Astrocyte of the cerebellum (primary cell): ENCODE measurements at regions not wholly inside any gene's neighbourhood (a gene's known extent, or its start where the extent isn't known, plus 50 kb on each side); places are given as distances from the start of the nearest gene placed in this dataset.

ENCODE experiments used
- DNase-seq: peaks from one replicate; pipeline ENCODE4 v3.0.0-alpha.2; 2011; ENCODE audit warnings: low read depth
- H3K4me3 ChIP-seq: 2 replicates; pipeline ENCODE4 v1.5.1; 2011; ENCODE audit warnings: mild to moderate bottlenecking, low read depth, low read length, moderate library complexity
- in situ Hi-C: cut with HindIII; loops from 2 replicates; pipeline ENCODE4 v1.10.0; 2017; ENCODE audit warnings: low sequenced_read_pairs
- TF ChIP-seq, protein P1 (sequence below): IDR thresholded peaks from 2 replicates; pipeline ENCODE4 v1.5.1; 2012; ENCODE audit warnings: low read length, low read depth, moderate library complexity, mild to moderate bottlenecking; ENCODE audit errors: missing control alignments

- no peak for DNase-seq
- in situ Hi-C loops = no loop called here
- TF ChIP-seq, protein P1, sequence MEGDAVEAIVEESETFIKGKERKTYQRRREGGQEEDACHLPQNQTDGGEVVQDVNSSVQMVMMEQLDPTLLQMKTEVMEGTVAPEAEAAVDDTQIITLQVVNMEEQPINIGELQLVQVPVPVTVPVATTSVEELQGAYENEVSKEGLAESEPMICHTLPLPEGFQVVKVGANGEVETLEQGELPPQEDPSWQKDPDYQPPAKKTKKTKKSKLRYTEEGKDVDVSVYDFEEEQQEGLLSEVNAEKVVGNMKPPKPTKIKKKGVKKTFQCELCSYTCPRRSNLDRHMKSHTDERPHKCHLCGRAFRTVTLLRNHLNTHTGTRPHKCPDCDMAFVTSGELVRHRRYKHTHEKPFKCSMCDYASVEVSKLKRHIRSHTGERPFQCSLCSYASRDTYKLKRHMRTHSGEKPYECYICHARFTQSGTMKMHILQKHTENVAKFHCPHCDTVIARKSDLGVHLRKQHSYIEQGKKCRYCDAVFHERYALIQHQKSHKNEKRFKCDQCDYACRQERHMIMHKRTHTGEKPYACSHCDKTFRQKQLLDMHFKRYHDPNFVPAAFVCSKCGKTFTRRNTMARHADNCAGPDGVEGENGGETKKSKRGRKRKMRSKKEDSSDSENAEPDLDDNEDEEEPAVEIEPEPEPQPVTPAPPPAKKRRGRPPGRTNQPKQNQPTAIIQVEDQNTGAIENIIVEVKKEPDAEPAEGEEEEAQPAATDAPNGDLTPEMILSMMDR = no peak
- no peak overlapping the region for H3K4me3 ChIP-seq
Observed at GRCh38 chr6:4309540-4309939, 174.2 kb upstream of the ECI2 start.

- H3K4me3 ChIP-seq = no peak overlapping the region
- no peak for DNase-seq
Observed at GRCh38 chr6:4308364-4308763, 173.0 kb upstream of the ECI2 start.

GRCh38 chr6:4304927-4305455 lies 169.6 kb upstream of the ECI2 start:
- TF ChIP-seq, protein P1 = no peak
- in situ Hi-C loops = no loop called here

More at GRCh38 chr6:4308364-4308763, 173.0 kb upstream of the ECI2 start:
- TF ChIP-seq, protein P1 = no peak
- in situ Hi-C loops = no loop called here

DNA sequence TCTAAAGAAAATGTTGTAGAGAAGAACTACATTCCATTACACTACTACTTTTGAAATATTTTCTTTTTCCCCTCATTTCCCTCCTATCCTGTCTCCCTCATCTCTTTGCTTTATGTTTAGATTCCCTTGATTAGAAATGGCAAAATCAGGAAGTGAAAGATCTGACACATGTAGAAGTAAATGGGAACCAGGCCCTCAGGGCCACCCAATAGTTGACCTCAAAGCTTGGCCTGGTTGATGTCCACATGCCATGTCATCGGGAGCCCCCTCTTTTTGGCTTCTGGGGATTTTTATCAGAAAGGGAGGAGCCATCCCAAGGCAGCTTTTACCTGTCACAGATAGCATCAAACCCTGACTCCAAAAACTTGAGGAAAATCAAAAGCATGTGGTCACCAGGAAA lies 168.3 kb upstream of the ECI2 start:
- in situ Hi-C loops = no loop called here
- TF ChIP-seq, protein P1 = no peak
- no peak overlapping the region for H3K4me3 ChIP-seq
- no peak for DNase-seq

More at GRCh38 chr6:4304927-4305455, 169.6 kb upstream of the ECI2 start:
- DNase-seq = no peak
- no peak overlapping the region for H3K4me3 ChIP-seq

GRCh38 chr6:4302524-4302923 lies 167.1 kb upstream of the ECI2 start:
- no peak for DNase-seq
- H3K4me3 ChIP-seq = no peak overlapping the region
- in situ Hi-C loops = no loop called here
- TF ChIP-seq, protein P1 = no peak

DNA sequence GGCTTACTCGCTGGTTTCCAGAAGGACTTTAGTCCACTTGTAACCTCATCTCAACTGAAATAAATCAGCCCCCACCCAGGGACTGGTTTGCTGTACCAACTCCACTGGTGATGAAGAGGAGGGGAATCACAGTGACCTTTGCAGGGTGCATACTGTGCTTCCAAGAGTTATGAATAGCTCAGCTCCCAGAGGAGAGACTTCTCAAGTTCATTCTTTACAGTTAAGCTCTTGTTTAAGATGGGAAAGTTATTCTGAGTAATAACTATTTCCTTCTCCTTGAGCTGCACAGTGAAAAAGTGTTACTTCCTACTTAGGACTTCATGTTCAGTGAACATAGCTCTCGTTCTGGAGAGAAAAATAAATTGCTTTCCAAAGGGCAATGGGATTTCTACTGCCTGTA lies 166.5 kb upstream of the ECI2 start:
- TF ChIP-seq, protein P1 = no peak
- in situ Hi-C loops = no loop called here
- H3K4me3 ChIP-seq = no peak overlapping the region
- no peak for DNase-seq

DNA sequence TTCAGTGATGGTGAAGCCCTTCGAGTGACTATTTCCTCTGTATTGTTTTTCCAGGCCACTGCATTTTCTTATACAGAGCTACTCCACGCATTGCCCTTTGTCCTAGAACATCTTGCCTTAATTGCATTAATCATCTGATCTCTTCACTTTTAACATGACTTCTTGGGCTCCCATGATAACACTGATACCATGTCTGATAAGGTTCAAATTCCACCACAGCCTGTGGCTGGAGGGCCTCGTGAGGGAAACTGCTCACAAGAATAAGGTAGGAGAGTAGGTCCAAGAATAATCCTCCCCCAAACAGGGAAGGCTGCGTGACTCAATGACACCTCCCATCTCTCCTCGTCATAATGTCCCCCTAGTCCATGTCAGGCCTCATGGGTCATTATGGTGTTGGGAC lies 165.5 kb upstream of the ECI2 start:
- in situ Hi-C loops = no loop called here
- DNase-seq = no peak
- TF ChIP-seq, protein P1 = no peak
- no peak overlapping the region for H3K4me3 ChIP-seq
